ENCODE measurements at regions not wholly inside any gene's neighbourhood (a gene's known extent, or its start where the extent isn't known, plus 50 kb on each side); places are given as distances from the start of the nearest gene placed in this dataset.

DNA sequence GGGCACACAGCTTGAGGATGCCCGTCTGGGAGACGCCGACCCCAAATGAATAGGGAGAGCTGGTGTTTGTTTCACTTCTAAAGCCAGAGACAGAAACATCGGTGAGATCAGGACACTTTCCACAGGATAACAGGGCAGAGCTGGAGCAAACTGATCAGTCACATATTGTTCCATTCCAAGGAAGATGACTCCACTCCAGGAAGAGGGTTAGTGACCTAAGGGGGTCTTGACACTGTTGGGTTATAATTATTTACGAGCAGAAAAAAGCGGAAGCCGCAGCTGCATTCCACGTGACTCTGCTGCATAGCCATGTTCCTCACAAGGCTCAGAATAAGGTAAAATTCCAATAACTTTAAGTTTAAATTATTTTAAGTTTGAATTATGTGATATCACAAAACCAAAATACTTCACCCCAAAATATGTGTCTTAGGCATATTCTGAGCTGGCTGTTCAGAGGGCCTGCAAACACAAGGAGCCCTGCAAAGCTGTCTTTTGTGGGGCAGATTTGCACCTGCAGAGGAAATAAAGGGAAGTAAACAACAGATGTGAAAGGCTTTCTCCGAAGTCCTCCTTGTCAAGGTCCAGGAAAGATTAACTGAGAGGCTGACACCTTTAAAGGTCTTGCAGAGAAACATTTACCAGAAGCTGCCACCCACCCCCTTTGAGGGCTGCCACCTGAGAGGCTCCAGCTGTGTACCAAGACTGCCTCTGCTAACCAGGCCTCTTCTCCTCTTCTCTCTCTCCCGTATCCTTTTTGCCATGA is 819.2 kb downstream of the UQCRFS1 start:
- no peak for DNase-seq (ENCODE audit: low spot score)
- Mint-ChIP-seq H3K36me3 (ENCODE audit: low read depth) (no peaks in the 10 kb centered on the region), H3K27me3 (ENCODE audit: low read depth) (no peaks in the 10 kb centered on the region), H3K27ac (no peak overlapping the region), H3K4me3 (ENCODE audit: low read depth) (no peak overlapping the region), H3K4me1 (ENCODE audit: low read depth) (peaks cover 15% of the 10 kb centered on the region), H3K9me3 (peaks cover 5% of the 10 kb centered on the region)
- intact Hi-C loops (cut with micrococcal nuclease) = no loop called here

DNA sequence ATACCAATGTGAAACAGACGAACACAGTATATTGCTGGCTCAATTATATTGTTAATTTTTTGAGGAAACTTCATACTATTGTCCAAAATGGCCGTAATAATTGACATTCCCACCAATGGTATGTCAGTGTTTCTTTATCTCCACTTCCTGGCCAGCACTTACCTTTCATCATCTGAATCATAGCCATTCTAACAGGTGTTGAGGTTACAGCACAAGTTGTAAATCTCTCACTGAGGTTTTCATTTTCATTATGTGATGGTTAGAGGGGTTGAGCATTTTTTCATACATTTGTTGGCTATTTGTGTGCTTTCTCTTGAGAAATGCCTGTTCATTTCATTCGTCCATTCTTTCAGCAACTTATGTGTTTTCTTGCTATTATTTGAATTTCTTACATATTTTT is 824.0 kb downstream of the UQCRFS1 start:
- peaks cover 10% of the 10 kb centered on the region for H3K4me1 Mint-ChIP-seq (ENCODE audit: low read depth)
- no peak overlapping the region for H3K27ac Mint-ChIP-seq
- no peak for DNase-seq (ENCODE audit: low spot score)
- no peaks in the 10 kb centered on the region for H3K36me3 Mint-ChIP-seq (ENCODE audit: low read depth)
- H3K4me3 Mint-ChIP-seq (ENCODE audit: low read depth) = no peak overlapping the region
- intact Hi-C loops (cut with micrococcal nuclease) = no loop called here
- H3K27me3 Mint-ChIP-seq (ENCODE audit: low read depth) = no peaks in the 10 kb centered on the region
- H3K9me3 Mint-ChIP-seq = peaks cover 5% of the 10 kb centered on the region

GRCh38 chr19:28387507-28387906 is 825.4 kb downstream of the UQCRFS1 start:
- Mint-ChIP-seq H3K9me3 (peaks cover 5% of the 10 kb centered on the region), H3K4me3 (ENCODE audit: low read depth) (no peak overlapping the region), H3K36me3 (ENCODE audit: low read depth) (no peaks in the 10 kb centered on the region), H3K27me3 (ENCODE audit: low read depth) (no peaks in the 10 kb centered on the region), H3K4me1 (ENCODE audit: low read depth) (peaks cover 8% of the 10 kb centered on the region), H3K27ac (no peak overlapping the region)
- intact Hi-C loops (cut with micrococcal nuclease) = no loop called here
- DNase-seq (ENCODE audit: low spot score) = no peak

GRCh38 chr19:28386470-28386869 is 826.5 kb downstream of the UQCRFS1 start:
- H3K9me3 Mint-ChIP-seq = peaks cover 5% of the 10 kb centered on the region
- intact Hi-C loops (cut with micrococcal nuclease) = no loop called here
- no peaks in the 10 kb centered on the region for H3K27me3 Mint-ChIP-seq (ENCODE audit: low read depth)
- H3K36me3 Mint-ChIP-seq (ENCODE audit: low read depth) = no peaks in the 10 kb centered on the region
- no peak overlapping the region for H3K4me3 Mint-ChIP-seq (ENCODE audit: low read depth)
- H3K4me1 Mint-ChIP-seq (ENCODE audit: low read depth) = peaks cover 8% of the 10 kb centered on the region
- H3K27ac Mint-ChIP-seq = no peak overlapping the region
- DNase-seq (ENCODE audit: low spot score) = no peak

GRCh38 chr19:28386066-28386465 is 826.9 kb downstream of the UQCRFS1 start:
- Mint-ChIP-seq H3K9me3 (peaks cover 5% of the 10 kb centered on the region), H3K36me3 (ENCODE audit: low read depth) (no peaks in the 10 kb centered on the region), H3K4me3 (ENCODE audit: low read depth) (no peak overlapping the region), H3K27ac (no peak overlapping the region), H3K4me1 (ENCODE audit: low read depth) (peaks cover 8% of the 10 kb centered on the region), H3K27me3 (ENCODE audit: low read depth) (no peaks in the 10 kb centered on the region)
- DNase-seq (ENCODE audit: low spot score) = no peak
- intact Hi-C loops (cut with micrococcal nuclease) = no loop called here

DNA sequence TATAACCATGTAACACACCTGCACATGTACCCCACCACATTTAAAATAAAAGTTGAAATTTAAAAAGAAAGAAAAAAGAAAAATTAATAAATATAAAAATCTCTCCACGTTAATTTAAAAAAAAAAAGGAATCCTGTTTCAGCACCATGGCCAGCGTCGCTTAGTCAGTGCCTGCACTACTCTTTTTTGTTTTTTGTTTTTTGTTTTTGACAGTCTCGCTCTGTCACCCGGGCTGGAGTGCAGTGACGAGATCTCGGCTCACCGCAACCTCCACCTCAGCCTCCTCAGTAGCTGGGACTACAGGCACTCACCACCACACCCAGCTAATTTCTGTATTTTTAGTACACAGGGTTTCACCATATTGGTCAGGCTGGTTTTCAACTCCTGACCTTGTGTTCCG is 835.9 kb downstream of the UQCRFS1 start:
- H3K27ac Mint-ChIP-seq = no peak overlapping the region
- H3K27me3 Mint-ChIP-seq (ENCODE audit: low read depth) = no peaks in the 10 kb centered on the region
- DNase-seq (ENCODE audit: low spot score) = no peak
- no peaks in the 10 kb centered on the region for H3K36me3 Mint-ChIP-seq (ENCODE audit: low read depth)
- peaks cover 9% of the 10 kb centered on the region for H3K9me3 Mint-ChIP-seq
- no peaks in the 10 kb centered on the region for H3K4me1 Mint-ChIP-seq (ENCODE audit: low read depth)
- no peak overlapping the region for H3K4me3 Mint-ChIP-seq (ENCODE audit: low read depth)
- intact Hi-C loops (cut with micrococcal nuclease) = no loop called here

DNA sequence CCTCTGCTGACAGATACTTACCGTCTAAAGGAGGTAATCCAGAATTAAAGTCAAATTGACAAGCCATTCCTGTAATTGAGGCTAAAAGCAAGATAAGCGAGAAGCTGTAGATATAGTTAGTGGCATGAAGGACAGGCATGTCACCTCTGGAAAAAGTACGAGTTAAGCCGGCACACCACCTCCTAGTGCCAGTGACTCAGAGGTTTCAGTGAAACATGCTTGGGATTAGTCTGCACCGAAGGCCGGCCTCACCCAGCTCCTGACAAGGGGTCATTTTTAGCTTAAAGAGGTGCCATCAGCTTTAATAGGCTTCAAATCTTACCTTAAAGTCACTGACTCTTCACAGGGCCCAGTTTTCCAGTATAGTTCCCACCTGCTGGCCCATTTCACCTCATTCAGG is 838.0 kb downstream of the UQCRFS1 start:
- H3K4me1 Mint-ChIP-seq (ENCODE audit: low read depth) = no peaks in the 10 kb centered on the region
- intact Hi-C loops (cut with micrococcal nuclease) = no loop called here

DNA sequence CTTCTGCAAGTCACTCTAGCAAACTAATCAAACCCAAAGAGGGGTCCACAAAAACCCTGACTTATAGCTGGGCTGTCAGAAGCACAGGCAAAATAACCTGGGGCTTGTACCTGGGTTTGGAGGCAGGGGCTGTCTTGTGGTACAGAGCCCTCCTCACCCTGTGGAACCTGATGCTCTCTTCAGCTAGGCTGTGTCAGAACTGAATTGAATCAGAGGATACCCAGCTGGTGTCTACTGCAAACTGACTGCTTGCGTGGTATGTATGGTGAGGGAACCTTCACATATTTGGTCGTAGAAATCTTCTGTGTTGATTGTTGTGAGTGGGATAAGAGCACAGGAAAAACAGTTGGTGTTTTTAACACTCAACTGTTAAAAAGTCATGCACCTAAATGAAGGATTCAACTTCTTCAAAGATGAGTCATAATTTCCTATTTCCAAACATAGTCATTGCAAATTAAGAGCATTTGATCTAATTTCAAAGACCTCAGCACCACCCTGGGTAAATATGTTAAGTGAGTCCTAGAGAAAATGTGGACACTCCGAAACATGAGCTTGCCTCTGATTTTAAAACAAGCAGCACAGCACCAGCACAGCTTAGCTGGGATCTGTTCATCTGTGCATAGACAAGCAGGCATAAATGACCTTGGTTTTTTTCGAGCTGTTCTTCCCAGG is 840.2 kb downstream of the UQCRFS1 start:
- peaks cover 11% of the 10 kb centered on the region for H3K9me3 Mint-ChIP-seq
- intact Hi-C loops (cut with micrococcal nuclease) = no loop called here
- DNase-seq (ENCODE audit: low spot score) = no peak
- H3K4me3 Mint-ChIP-seq (ENCODE audit: low read depth) = no peak overlapping the region
- no peaks in the 10 kb centered on the region for H3K4me1 Mint-ChIP-seq (ENCODE audit: low read depth)
- H3K27me3 Mint-ChIP-seq (ENCODE audit: low read depth) = no peaks in the 10 kb centered on the region
- H3K36me3 Mint-ChIP-seq (ENCODE audit: low read depth) = no peaks in the 10 kb centered on the region
- no peak overlapping the region for H3K27ac Mint-ChIP-seq

More for the DNA sequence above, 838.0 kb downstream of the UQCRFS1 start:
- peaks cover 15% of the 10 kb centered on the region for H3K9me3 Mint-ChIP-seq
- H3K27me3 Mint-ChIP-seq (ENCODE audit: low read depth) = no peaks in the 10 kb centered on the region
- H3K36me3 Mint-ChIP-seq (ENCODE audit: low read depth) = no peaks in the 10 kb centered on the region
- no peak overlapping the region for H3K27ac Mint-ChIP-seq
- no peak overlapping the region for H3K4me3 Mint-ChIP-seq (ENCODE audit: low read depth)
- no peak for DNase-seq (ENCODE audit: low spot score)

DNA sequence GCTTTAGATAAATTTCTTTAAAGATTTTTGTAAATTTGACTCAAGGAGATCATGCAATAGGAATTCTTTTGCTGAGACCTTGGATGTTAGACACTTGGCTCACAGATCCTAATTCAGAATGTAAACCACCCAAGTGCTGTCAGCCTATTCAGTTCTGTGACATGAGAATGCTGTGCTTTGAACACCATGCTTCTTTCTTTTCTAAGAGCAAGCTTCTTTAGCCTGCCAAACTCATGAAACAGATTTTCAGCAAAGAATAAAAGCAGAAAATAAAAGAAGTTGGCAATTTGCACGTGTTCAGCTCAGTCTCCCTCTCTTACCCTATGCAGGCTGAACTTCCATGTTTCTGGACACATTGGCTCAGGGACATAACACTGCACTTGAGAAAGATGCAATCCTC is 845.8 kb downstream of the UQCRFS1 start:
- DNase-seq (ENCODE audit: low spot score) = no peak
- Mint-ChIP-seq H3K27ac (no peak overlapping the region), H3K4me1 (ENCODE audit: low read depth) (no peaks in the 10 kb centered on the region)

DNA sequence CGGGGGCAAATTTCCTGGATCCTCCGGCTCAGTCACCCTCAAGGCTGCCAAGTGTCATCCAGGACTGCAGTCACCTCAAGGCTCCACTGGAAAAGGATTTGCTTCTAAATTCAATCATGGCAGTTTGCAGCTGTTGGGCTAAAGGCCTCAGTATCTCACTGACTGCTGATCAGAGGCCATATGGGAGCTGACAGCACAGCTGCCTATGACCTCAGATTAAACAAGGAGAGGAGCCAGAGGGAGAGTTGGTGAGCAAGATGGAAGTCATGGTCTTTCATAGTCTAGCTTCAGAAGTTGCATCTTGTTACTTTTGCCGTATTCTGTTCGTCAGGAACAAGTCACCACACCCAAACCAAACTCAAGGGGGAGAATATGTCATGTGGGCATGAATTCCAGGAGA is 849.7 kb downstream of the UQCRFS1 start:
- Mint-ChIP-seq H3K36me3 (ENCODE audit: low read depth) (no peaks in the 10 kb centered on the region), H3K9me3 (peaks cover 6% of the 10 kb centered on the region), H3K4me1 (ENCODE audit: low read depth) (no peaks in the 10 kb centered on the region), H3K27me3 (ENCODE audit: low read depth) (no peaks in the 10 kb centered on the region), H3K27ac (no peak overlapping the region), H3K4me3 (ENCODE audit: low read depth) (no peak overlapping the region)
- intact Hi-C loops (cut with micrococcal nuclease) = no loop called here
- DNase-seq (ENCODE audit: low spot score) = no peak

More for the DNA sequence above, 845.8 kb downstream of the UQCRFS1 start:
- Mint-ChIP-seq H3K36me3 (ENCODE audit: low read depth) (no peaks in the 10 kb centered on the region), H3K27me3 (ENCODE audit: low read depth) (no peaks in the 10 kb centered on the region), H3K9me3 (peaks cover 12% of the 10 kb centered on the region), H3K4me3 (ENCODE audit: low read depth) (no peak overlapping the region)
- intact Hi-C loops (cut with micrococcal nuclease) = no loop called here

DNA sequence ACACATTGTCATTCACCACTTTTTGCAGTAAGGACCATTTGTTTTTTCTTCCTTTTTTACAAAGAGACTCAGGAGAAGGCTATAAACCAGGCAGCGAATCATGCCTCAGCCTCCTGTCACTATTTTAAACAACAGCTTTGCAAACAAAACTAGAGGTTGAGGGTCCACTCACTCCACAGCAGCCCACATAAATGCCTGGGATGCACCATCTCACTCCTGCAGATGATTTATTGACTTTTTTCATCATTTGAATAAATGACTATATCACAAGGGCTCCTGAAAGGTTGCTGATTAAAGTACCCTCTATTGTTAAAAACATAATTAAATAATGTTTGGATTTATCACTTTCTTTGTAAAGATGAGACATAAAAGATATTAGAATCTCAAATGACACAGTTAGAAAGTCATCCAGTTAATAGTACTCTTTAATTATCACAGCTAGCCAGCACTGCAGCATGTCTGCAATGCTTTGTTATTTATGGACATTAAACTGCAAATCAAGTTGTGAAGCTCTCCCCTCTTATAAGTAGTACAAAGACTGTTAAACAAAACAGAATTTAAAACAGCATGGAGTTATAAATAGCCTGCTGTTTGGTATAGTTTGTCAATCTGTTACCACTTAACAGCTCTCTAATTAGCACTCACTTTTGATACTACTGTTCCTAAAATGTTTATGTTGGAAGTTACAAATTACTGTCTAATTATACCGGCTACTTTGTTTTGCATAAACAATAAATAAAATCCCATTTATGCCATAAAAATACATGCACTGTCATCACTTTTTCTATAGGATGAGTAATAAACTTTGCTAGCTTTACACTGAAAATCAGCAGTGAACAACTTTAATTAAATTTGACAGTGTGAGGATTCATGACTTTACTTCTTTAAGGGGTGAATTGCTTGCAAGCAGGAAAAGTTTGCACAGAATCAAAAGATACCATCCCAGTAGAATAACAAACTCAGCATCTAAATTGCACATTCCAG is 853.2 kb downstream of the UQCRFS1 start:
- Mint-ChIP-seq H3K4me1 (ENCODE audit: low read depth) (no peaks in the 10 kb centered on the region), H3K27ac (no peak overlapping the region), H3K4me3 (ENCODE audit: low read depth) (no peak overlapping the region), H3K36me3 (ENCODE audit: low read depth) (no peaks in the 10 kb centered on the region), H3K9me3 (peaks cover 10% of the 10 kb centered on the region), H3K27me3 (ENCODE audit: low read depth) (no peaks in the 10 kb centered on the region)
- intact Hi-C loops (cut with micrococcal nuclease) = no loop called here
- no peak for DNase-seq (ENCODE audit: low spot score)

DNA sequence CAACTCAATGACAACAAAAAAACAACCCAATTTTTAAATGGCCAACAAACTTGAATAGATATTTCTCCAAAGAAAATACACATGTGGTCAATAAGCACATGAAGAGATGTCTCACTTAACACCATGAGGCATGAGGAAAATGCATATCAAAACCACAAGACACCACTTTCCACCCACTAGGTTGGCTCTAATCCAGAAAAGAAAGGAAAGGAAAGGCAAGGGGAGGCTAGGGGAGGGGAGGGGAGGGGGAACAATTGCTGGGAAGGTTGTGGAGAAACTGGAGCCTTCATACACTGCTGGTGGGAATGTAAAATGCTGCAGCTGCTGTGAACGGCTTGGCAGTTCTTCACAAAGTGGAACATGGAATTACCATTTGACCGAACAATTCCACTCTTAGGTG is 854.3 kb downstream of the UQCRFS1 start:
- no peak overlapping the region for H3K4me3 Mint-ChIP-seq (ENCODE audit: low read depth)
- DNase-seq (ENCODE audit: low spot score) = no peak
- H3K27ac Mint-ChIP-seq = no peak overlapping the region
- H3K9me3 Mint-ChIP-seq = peaks cover 8% of the 10 kb centered on the region
- intact Hi-C loops (cut with micrococcal nuclease) = no loop called here
- H3K27me3 Mint-ChIP-seq (ENCODE audit: low read depth) = no peaks in the 10 kb centered on the region
- no peaks in the 10 kb centered on the region for H3K4me1 Mint-ChIP-seq (ENCODE audit: low read depth)
- no peaks in the 10 kb centered on the region for H3K36me3 Mint-ChIP-seq (ENCODE audit: low read depth)
